Activated naive CD8-positive, alpha-beta T cell treated with anti-CD3 and anti-CD28 coated beads, Interleukin-2, amount 10 ng/mL, durations not matched to agents 7 days and 5 days (primary cell): ENCODE measurements at regions not wholly inside any gene's neighbourhood (a gene's known extent, or its start where the extent isn't known, plus 50 kb on each side); places are given as distances from the start of the nearest gene placed in this dataset.

Experiments used
- ATAC-seq: fragments of 150-1000 bp; cut with Tn5 transposase; one replicate; pipeline ENCODE4 v1.10.0; 2021; ENCODE audit warnings: low read depth, moderate library complexity
- POLR2A ChIA-PET: fragments of 350-600 bp; sonication (Branson Sonifier 250); formaldehyde crosslinking; loops from one replicate; lab custom pipeline; 2021; ENCODE audit warnings: antibody characterized with exemption; lab: Charles Lee
- DNase-seq: peaks from one replicate; pipeline ENCODE4 v3.0.0; 2021
- H3K27ac Mint-ChIP-seq: one replicate; pipeline ENCODE4 v1.8.0; 2022; ENCODE audit warnings: mild to moderate bottlenecking, mixed read lengths
- H3K27me3 Mint-ChIP-seq: one replicate; pipeline ENCODE4 v1.8.0; 2022; ENCODE audit warnings: mild to moderate bottlenecking, moderate library complexity, mixed read lengths
- H3K36me3 Mint-ChIP-seq: one replicate; pipeline ENCODE4 v1.8.0; 2021; ENCODE audit warnings: mild to moderate bottlenecking, mixed read lengths
- H3K4me1 Mint-ChIP-seq: one replicate; pipeline ENCODE4 v1.8.0; 2021; ENCODE audit warnings: mixed read lengths
- H3K4me3 Mint-ChIP-seq: one replicate; pipeline ENCODE4 v1.8.0; 2022; ENCODE audit warnings: mild to moderate bottlenecking, moderate library complexity, mixed read lengths
- H3K9me3 Mint-ChIP-seq: one replicate; pipeline ENCODE4 v1.8.0; 2021; ENCODE audit warnings: mixed read lengths

DNA sequence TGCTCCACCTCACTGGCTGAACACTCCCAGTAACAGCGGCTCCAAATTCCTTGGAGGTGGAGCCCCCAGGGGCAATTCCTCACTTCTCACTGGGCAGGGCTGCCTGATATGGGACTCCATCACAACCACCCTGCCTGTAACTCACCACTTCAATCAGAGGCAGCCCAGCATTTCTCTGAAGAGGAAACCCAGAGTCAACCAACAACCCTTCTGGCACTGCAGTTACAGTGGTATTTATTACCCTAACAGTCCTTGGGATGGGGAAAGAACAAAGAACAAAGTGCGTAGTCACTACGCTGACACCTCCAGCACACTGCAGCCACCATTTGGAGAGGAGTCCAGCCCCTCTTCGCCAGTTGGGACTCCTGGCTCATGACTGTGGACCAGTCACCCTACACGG, 85.7 kb upstream of the GALNT13 start:
- Mint-ChIP-seq H3K36me3 (no peaks in the 10 kb centered on the region), H3K4me3 (no peak overlapping the region), H3K27me3 (no peaks in the 10 kb centered on the region), H3K27ac (no peak overlapping the region), H3K4me1 (no peaks in the 10 kb centered on the region), H3K9me3 (peaks cover 3% of the 10 kb centered on the region)
- POLR2A ChIA-PET = no interaction called here
- DNase-seq (no peak), ATAC-seq (no peak)

DNA sequence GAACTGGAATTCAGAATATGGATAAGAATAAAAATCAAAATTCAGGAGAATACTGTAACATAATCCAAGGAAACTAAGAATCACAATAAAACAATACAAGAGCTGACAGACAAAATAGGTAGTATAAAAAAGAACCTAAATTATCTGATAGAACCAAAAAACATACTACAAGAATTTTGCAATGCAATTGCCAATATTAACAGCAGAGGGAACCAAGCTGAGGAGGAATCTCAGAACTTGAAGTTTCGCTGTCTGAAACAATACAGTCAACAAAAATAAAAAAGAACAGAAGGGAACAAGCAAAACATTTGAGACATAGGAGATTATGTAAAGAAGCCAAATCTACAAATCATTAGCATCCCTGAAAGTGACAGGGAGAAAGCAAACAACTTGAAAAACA, 84.1 kb upstream of the GALNT13 start:
- Mint-ChIP-seq H3K36me3 (no peaks in the 10 kb centered on the region), H3K9me3 (peaks cover 3% of the 10 kb centered on the region), H3K4me3 (no peak overlapping the region), H3K27me3 (no peaks in the 10 kb centered on the region), H3K27ac (no peak overlapping the region), H3K4me1 (no peaks in the 10 kb centered on the region)
- POLR2A ChIA-PET = no interaction called here
- DNase-seq (no peak), ATAC-seq (no peak)

DNA sequence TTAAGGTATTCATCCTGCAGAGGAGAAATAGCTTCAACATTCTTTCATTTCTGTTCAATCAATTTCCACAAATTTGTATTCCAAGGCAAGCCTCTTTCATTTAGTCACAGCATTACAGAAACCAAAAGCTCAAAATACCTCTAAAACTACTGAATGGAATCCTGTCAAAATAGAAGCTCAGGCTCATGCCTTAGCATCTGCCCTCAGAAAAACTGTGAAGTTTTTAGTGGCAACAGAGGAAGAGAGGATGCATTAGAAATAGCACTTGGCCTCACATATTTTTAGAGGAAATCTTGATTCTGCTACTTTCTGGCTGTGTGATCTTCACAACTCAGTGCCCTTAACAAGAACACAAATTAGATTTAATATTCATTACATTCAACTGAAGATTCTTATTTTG, 69.1 kb upstream of the GALNT13 start:
- Mint-ChIP-seq H3K36me3 (no peaks in the 10 kb centered on the region), H3K4me1 (no peaks in the 10 kb centered on the region), H3K4me3 (no peak overlapping the region), H3K9me3 (no peaks in the 10 kb centered on the region), H3K27me3 (no peaks in the 10 kb centered on the region), H3K27ac (no peak overlapping the region)
- POLR2A ChIA-PET = no interaction called here
- ATAC-seq (no peak), DNase-seq (no peak)

DNA sequence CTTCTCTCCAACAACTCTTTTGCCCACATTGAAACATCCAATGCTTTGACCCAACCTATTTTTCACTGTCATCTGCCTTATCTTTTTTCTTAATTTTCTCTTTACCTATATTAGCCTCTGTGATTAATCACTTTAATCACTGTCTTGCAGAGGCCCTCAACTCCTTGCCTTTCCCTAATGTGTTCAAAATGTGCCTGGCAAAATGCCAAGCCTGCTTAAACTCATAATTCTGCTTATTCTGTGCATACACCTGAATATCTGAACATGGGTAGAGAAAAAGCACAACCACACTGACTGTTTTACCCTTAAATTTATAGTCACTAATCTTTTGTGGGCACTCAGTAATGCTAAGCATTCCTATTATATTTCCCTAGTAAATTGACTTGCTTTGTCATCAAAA, 63.0 kb upstream of the GALNT13 start:
- H3K4me3 Mint-ChIP-seq = no peak overlapping the region
- H3K4me1 Mint-ChIP-seq = no peaks in the 10 kb centered on the region
- no peak for DNase-seq
- no peaks in the 10 kb centered on the region for H3K9me3 Mint-ChIP-seq
- no peak for ATAC-seq
- no peaks in the 10 kb centered on the region for H3K36me3 Mint-ChIP-seq
- no peak overlapping the region for H3K27ac Mint-ChIP-seq
- POLR2A ChIA-PET = no interaction called here
- no peaks in the 10 kb centered on the region for H3K27me3 Mint-ChIP-seq

DNA sequence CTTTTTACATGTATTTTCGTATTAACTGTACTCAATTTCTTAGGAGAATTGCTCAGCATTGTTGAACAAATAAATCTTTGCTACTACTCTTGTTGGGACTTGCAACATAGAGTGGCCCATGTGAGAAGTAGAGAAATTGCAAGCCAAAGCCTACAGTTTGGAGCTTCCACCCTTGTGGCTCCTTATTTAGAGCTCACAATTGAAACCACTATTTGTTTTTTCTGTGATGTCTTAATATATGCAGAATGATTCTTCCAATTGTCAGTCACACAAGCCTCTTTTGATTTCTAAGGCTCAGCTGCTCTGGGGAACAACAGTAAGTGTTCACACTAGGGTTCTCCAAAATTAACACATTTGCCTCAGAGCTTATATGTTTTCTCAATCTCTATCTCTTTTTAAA, 60.2 kb upstream of the GALNT13 start:
- no peak overlapping the region for H3K4me3 Mint-ChIP-seq
- H3K27ac Mint-ChIP-seq = no peak overlapping the region
- H3K27me3 Mint-ChIP-seq = no peaks in the 10 kb centered on the region
- no peak for ATAC-seq
- no peaks in the 10 kb centered on the region for H3K36me3 Mint-ChIP-seq
- POLR2A ChIA-PET = no interaction called here
- DNase-seq = no peak
- peaks cover 3% of the 10 kb centered on the region for H3K9me3 Mint-ChIP-seq
- H3K4me1 Mint-ChIP-seq = no peaks in the 10 kb centered on the region

DNA sequence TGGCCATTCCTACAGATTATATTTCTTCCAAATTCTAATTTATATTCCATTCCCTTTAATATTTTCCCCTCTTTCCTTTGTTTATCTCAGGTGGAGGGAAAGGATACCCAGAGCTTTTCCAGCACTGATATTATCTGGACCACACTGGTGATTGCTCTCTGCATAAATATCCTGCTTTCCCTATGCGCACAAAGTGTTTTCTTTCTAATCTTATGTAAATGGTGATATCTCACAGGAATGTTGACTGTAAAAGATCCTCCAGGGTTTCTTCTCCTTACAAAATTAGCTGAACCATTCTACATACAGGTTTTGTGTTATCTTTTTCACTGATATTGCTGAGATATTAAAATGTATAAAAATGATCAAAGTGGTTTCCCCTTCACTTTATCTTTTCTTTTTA, 59.1 kb upstream of the GALNT13 start:
- peaks cover 5% of the 10 kb centered on the region for H3K9me3 Mint-ChIP-seq
- H3K4me1 Mint-ChIP-seq = no peaks in the 10 kb centered on the region
- DNase-seq (no peak), ATAC-seq (no peak)
- H3K4me3 Mint-ChIP-seq = no peak overlapping the region
- H3K27me3 Mint-ChIP-seq = no peaks in the 10 kb centered on the region
- POLR2A ChIA-PET = no interaction called here
- no peaks in the 10 kb centered on the region for H3K36me3 Mint-ChIP-seq
- H3K27ac Mint-ChIP-seq = no peak overlapping the region

DNA sequence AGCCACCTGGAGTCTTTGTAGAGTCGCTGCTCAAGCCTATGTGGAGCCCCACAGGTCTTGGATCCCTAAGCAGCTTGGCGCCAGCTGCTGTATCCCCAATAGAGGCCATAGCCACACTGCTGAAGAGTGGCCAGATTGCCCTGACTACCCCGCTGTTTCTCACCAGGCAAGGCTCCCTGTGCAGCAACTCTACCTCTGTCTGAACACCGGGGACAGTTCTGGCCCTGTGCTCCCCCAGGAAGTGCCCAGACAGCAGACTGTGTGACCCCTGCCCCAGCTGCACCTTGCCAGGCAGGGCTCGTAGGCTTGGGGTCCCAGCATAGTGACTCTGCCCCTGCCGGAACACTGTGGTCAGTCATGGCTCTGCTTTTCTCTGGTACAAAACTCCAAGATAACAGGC, 53.5 kb upstream of the GALNT13 start:
- H3K4me1 Mint-ChIP-seq = no peaks in the 10 kb centered on the region
- H3K4me3 Mint-ChIP-seq = no peak overlapping the region
- H3K36me3 Mint-ChIP-seq = no peaks in the 10 kb centered on the region
- POLR2A ChIA-PET = no interaction called here
- no peak for ATAC-seq
- DNase-seq = no peak
- no peaks in the 10 kb centered on the region for H3K27me3 Mint-ChIP-seq
- peaks cover 5% of the 10 kb centered on the region for H3K9me3 Mint-ChIP-seq
- H3K27ac Mint-ChIP-seq = no peak overlapping the region

DNA sequence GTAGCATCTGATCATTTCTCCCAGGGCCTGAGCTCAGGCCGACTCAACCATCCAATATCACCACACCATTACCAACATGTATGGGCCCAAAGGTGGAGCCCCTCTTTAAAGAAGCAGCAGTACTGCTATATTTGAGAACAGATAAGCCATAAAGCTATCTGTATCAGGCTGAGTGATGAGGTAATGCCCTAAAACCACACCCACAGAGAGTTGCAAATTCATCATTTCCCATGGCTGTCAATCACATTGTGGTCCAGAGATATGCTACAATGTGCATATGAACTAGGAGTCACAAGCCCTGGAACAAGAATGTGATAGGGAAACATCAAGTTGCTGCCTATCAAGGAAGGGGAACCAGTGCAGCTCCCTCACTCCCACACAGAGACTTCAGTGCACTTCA, 52.6 kb upstream of the GALNT13 start:
- Mint-ChIP-seq H3K4me3 (no peak overlapping the region), H3K36me3 (no peaks in the 10 kb centered on the region), H3K27me3 (no peaks in the 10 kb centered on the region), H3K27ac (no peak overlapping the region), H3K4me1 (no peaks in the 10 kb centered on the region), H3K9me3 (peaks cover 4% of the 10 kb centered on the region)
- POLR2A ChIA-PET = no interaction called here
- DNase-seq (no peak), ATAC-seq (no peak)

DNA sequence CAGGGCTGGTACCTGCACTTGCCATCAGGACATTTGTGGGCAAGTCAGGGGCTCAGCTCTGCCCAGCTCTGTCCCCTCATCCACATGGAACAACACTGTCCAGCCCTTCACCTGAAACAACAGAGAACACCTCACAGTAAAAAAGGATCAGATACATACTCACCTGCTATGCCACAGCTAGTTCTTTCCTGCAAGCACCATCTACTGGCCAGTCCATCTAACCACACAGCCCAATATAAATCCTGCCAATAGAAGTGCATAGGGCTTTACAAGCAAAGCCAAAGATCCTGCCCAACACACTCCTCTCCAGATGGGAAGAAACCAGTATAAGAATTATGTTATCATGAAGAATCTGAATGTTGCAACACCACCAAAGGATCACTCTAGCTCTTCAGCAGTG, 52.2 kb upstream of the GALNT13 start:
- DNase-seq (no peak), ATAC-seq (no peak)
- no peak overlapping the region for H3K27ac Mint-ChIP-seq
- no peaks in the 10 kb centered on the region for H3K36me3 Mint-ChIP-seq
- H3K9me3 Mint-ChIP-seq = peaks cover 4% of the 10 kb centered on the region
- no peaks in the 10 kb centered on the region for H3K27me3 Mint-ChIP-seq
- H3K4me3 Mint-ChIP-seq = no peak overlapping the region
- H3K4me1 Mint-ChIP-seq = no peaks in the 10 kb centered on the region
- POLR2A ChIA-PET = no interaction called here
